GM19372 (cell line): ENCODE measurements at regions not wholly inside any gene's neighbourhood (a gene's known extent, or its start where the extent isn't known, plus 50 kb on each side); places are given as distances from the start of the nearest gene placed in this dataset.
"Not testable (repeated sequence)": the region's sequence is repeated elsewhere in the genome, so short reads cannot be mapped to it uniquely, and the experiment has no call there.

Experiments
- ATAC-seq: cut with Tn5 transposase; IDR thresholded peaks from one replicate; pipeline ENCODE4 v1.9.1; 2021; ENCODE audit warnings: mild to moderate bottlenecking, low read depth, moderate library complexity; ENCODE audit not compliant: unreplicated experiment

DNA sequence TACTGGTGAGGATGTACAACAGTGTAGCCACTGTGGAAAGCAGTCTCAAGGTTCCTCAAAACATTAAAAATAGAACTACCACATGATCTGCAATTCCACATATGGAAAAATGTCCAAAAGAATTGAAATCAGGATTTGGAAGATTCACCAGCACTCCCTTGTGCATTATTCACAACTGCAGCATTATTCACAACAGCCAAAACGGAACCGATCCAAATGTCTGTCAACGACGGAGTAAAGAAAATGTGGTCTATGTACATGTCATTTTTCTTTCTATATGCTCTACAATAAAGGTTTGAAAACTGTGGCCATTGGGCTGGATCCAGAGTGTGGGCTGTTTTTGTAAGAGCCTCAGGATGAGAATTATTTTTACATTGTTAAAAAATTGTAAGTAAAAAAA is 1206.1 kb upstream of the CELF2 start:
- no peak for ATAC-seq

DNA sequence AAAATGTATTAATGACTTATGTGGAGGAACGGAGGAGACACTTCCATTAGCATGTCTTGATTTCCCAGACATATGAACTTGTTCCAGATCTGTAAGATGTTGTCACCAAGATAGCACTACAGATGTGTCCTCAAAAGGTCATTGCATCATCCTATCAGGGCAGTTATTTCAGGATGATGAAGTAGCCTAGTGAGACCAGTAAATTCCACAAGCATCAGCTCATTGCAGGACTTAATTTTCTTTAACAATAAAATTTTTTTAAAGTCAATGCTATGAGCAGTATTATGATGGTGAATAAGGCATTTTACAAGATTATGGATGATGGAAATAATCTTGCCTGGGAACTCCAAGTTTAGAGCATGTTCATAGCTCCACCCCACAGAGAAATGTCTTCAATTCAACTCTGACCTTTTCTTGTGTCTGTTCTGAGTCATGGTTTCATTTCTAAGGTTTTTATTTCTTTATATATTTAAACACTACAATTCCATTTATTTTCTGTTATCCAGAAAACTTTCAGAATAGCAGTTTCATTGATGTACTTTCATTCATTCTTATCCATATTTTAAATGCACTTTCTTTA is 1203.3 kb upstream of the CELF2 start:
- no peak for ATAC-seq

DNA sequence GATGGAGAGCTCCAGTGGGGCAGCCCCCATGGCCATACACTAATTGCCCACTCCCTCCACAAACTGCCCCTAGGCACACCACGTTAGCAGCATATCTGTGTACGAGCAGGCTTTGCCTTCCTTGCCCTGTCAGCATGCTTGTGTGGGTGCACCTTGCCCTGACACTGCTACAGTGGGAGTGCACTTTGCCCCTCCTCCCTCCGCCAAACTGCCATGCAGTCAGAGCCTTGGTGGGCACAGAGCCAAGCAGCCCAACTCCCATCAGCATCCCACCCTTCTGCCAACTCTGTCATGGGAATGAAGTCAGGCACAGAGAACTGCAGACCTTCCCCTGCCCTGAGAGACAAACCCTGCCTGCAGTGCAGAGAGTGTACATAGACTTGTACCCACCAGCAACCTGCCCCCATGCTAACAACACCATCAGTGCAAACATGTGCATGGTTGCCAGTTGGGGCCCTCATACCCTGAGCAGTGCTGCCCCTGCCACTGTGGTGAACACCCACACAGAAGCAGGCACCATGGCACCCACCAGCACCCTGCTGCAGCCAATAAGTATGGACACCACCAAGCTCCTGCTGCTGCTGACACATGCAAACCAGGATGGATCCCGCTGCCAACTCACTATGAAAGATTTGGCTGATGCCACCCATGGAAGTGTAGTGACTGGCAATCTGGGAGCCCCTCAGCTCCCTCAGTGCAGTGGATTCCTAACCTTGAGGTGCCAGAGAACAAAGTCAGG is 1197.7 kb upstream of the CELF2 start:
- no peak for ATAC-seq

DNA sequence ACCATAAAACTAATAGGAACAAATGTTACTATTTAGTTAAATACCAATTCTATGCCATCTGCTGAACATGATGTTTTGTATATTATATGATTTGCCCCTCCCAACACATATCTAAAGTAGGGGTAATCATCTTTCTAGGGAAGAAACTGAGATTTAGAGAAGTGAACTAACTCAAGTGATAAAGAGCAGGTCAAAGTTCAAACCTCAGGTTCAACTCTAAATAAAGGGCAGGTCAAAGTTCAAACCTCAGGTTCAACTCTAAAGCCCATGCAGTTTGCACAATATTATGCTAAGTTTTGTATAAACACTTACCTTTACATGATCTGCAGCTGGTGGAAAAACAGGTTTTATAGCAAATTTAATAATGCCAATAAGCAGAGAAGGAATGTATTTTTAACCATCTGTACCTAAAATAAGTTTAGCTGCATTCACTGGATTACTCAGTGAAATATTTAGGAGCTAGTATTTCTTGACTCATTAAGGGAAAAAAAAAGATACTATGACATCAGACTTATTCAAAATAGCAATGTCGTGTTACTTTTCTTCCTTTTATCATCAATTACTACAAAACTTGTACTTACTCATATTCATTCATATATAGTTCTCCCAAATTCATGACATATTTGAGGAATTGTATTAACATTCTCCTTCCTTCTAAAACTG is 1194.3 kb upstream of the CELF2 start:
- ATAC-seq: no peak

DNA sequence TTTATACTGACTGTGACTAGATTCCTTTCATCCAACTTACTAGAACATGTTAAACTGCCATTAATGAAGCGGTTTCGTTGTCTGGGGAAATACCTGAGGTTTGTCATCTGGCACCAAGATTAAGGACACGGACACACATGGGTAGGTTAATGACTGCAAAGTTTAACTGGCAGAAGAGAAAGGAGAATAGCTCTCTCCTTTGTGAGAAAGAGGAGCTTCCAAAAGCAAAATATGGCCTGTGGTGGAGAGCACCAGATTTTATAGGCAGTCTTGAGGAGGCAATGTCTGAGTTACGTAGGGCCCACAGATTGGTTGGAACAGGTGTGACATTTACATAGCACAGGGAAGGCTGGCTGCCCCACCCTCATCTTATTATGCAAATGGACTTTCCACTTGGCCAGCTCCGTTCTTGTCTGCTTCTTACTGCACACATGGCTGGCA is 1193.0 kb upstream of the CELF2 start:
- no peak for ATAC-seq

DNA sequence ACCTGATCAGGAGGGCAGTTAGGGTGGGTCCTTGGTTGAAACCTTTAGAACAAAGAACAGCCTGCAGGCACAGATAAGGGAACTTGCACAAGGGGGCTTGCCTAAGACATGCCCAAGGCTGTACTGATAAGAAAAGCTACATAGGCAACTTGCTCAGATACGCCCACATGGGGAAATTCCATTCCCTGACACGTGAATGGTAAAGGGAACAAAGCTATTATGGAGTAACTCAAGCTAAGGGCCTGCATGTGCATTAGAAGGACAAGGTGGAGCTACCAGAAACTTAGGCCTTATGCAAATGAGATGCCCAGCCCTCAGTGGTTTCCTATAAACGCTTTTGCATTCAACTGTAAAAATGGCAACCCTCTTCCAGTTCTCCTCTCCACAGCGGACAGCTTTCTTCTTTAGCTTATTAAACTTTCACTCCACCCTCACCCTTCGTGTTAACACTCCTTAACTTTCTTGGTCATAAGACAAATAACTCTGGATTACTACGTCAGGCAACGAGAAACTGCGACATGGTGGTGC is 1192.1 kb upstream of the CELF2 start:
- ATAC-seq: no peak

DNA sequence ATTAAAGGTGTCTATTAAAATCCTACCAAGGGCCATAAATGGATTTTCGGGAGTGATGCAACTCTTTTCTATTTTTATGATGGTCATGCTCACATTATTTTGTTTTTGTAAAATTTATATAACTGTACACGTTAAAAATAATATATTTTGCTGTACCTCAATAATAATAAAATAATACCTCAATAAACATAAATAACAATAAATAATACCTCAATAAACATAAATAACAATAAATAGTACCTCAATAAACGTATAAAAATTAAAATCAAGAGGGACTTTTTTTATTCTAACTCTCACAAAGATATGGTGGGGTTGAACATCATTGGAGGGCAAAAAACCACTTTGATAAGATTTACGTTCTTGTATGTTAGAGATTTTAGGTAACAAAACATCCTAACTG is 1189.6 kb upstream of the CELF2 start:
- ATAC-seq: no peak

DNA sequence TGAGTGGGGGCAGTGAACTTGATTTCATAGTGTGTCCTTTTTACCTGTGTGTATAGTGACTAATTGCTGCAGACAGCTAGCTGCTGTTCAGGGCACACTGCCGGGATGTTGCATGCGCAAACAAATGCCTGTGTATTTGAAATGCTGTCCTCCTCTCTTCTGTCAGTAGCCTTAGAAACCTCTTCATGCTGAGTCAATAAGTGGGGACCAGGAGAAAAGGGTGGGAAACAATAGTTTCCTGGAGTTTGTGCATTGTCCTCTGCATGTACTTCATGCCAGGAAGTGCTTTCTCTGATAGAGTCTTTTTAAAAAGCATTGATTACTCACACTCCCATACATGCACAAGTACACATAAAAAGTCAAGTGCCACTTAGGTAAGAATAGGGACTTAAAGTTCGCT is 1183.7 kb upstream of the CELF2 start:
- ATAC-seq: no peak

DNA sequence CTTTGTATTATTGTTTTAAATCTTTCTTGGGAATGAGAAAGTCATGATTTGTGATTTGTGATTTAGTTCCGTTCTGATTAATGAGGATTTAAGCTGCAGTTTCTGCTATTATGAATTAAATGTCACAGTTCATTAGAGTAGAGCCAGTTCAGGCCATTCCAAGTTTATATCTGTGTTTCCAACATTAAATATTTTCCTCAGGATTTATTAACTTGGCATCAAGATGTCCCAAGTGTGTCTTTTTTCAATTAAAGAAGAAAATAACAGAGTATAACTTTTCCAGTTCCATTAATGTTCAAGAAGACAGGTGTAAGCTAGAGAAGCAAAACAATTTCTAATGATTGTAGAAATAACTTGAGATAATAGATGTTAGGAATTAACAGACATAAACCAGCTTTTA is 1183.2 kb upstream of the CELF2 start:
- ATAC-seq: no peak

DNA sequence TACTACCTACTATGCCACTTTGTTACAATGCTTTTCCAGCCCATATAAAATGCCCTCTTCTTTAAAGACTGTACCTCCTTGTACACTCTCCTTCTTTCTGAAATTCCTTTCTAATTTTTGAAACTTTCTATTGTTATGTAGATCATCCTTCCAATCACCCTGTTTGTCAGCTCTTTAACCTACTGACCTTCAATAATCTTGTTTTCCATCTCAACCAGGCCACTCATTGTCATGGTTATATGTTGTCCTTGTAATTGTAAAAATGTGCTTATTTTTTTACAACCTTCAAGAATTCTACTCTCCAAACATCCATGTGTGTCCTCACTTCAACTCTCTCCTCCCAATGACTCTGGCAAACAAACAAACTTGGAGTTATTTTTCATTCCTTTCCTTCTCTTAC is 1172.6 kb upstream of the CELF2 start:
- no peak for ATAC-seq

DNA sequence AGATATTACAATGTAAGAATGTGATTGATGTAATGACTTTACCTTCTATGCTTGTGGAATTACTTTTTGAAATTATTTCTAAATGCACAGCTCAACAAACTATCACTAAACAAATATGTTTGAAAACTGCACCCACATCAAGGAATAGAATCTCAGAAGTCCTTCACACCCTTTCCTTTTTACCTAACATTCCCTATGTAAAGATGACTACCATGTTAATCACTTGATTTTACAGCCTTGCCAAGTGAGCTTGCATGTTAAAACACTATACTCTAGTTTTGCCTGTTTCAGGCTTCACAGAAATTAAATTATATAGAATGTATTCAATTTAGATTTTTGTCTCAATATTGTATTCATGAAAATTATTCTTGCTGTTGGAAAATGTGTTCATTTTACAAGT is 1169.4 kb upstream of the CELF2 start:
- ATAC-seq: no peak

DNA sequence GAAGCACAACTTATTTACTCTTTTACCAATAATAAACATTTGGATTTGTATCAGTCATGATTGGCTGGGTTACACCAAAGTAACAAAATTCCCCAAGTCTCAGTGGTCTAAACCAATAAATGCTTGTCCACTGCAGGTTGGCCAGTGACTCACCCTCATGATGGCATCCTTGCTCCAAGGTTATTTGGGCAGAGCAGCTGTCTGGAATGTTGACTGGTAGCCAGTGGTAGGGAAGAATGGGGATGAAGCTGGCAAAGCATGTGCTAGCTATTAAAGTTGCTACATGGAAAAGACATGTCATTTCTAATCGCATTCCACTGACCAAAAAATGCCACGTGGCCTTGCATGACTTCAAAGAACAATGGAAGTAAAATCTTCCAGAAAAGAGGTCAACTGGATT is 1168.7 kb upstream of the CELF2 start:
- ATAC-seq: no peak

DNA sequence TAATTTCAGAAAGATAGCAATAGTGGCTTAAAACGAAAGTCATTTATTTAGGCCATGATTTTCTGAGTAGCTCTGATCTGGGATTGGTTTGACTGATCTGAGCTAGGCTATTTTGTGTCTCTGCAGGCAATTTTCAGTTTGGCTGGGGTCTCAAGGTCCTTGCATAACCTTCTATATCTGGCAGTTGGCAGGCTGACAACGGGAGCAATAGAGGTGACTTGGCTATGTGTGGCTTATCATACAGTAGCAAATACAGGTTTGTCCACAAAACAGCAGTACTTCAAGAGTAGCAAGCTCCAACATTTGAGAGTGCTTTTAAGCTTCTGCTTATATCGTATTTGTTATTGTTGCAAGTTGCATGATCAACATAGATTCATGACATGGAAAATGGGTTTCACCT is 1167.3 kb upstream of the CELF2 start:
- no peak for ATAC-seq

DNA sequence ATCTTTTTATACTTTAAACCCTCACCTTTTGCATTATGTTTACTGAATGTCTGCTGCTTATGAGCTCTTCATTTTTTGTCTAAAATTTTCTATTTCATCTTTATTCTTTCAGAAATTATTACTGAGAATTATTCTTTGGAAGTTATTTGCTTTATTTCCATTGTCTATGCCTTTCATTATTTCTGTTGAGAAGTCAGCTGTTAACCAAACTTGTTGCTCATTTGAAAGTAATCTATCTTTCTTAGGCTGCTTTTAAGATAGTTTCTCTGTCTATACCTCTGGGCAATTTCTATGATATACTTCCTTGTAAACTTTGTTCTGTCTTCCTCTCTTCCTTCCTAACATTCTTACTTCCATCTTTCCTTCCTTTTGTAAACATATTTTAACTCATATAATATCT is 1165.9 kb upstream of the CELF2 start:
- no peak for ATAC-seq

DNA sequence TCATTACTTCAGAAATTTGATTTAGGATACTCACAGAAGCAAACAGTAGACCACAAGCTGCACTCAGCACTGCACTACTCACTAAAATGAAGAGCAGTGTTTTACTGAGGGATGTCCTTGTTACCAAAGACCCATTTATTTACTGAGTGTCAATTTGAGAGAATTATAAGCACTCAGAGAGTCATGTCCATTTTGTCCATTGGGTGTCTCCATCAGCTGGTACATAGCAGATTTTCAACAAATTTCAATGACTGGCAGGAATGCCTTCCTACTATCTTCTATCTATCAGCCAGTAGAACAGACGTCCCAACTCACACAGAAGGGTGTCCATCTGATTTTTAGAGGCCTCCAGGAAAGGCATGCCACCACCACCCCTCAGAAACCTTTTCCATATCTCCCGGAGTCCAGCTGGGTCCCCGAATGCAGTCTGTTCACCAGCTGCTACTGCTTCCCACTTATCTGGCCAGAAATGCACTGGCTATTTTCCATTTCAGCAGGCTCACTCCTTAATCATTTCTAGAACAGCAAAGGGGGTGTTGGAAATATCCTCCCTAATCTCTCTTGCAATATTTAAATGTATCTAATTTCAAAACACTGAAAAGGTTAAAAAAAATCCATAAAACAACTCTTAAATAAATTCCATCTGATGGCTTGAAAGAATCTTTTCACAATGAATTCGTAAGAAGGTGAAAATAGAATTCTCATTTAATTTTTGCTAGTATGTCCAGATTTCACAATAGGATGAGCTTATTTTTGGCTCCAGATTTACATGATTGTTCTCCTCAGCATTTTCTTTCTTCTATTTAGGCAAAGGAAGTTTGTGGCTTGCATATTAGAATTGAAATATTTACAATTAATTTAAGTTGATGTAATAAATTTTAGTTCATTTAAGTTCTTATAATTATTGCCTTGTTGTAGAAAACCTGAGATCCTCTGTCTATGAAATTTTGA is 1164.0 kb upstream of the CELF2 start:
- no peak for ATAC-seq

DNA sequence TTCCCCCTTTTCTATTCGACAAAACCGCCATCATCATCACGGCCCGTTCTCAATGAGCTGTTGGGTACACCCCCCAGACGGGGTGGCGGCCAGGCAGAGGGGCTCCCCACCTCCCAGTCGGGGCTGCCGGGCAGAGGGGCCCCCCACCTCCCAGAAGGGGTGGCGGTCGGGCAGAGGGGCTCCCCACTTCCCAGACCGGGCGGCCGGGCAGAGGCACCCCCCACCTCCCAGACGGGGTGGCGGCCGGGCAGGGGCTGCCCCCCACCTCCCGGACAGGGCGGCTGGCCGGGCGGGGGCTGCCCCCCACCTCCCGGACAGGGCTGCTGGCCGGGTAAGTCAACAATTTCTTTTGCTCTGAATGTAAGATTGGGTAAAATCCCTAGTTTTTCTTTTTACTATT is 1162.2 kb upstream of the CELF2 start:
- not testable (repeated sequence) for ATAC-seq

DNA sequence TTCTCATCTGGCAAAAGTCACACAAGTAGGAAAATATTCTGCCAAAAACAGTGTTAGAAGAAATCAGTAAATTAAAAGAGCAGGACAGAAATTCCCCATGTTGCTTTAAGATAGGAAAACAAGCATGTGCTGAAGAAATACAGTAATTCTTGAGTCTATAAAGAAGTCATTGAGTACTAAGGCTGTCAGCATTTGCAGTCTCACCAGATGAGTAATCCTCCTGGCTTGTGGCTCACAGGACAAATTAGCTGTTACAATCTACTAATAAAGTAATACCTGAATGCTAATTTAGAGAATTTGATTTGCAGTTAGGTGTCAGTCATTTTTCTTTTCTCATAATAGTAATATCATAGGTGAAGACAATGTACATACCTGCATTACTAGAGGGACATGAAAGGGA is 1158.9 kb upstream of the CELF2 start:
- no peak for ATAC-seq

DNA sequence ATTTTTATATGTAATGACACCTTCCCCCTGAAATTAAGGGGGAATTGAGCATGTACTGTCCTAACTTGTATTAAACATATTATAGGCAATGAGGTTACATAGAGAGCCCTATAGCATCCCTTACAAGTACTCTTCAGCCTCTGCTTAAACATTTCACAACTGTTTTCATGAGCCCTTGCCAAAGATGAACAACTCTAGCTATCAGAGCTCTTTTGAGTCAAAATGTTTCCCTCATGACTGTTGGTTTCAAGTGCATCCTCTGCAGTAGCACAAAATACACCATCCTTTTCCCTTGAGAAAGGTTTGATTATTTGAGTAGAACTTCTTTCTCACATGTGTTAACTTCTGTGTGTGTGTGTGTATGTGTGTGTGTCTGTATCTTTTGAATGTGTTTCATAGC is 1157.6 kb upstream of the CELF2 start:
- no peak for ATAC-seq

DNA sequence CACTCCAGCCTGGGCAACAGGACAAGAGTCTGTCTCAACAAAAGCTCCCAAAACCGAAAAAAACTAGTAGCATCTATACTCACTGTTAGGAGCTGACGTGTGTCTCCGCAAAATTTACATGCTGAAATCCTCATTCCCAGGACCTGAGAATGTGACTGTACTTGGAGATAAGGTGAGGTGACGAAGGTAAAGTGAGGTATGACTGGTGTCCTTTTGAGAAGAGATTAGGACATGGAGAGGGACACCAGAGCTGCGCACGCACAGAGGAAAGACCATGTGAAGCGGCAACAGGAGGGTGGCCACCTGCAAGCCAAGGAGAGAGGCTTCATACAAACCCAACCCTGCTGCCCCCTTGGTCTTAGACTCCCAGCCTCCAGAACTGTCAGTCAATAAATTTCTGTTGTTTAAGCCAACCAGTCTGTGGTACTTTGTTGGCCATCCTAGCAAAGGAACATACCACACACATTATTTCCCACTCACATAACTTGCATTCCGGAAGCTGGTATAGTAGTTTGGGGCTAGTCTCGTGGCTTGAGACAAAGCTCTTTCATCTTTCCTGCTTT is 1154.0 kb upstream of the CELF2 start:
- ATAC-seq: no peak

DNA sequence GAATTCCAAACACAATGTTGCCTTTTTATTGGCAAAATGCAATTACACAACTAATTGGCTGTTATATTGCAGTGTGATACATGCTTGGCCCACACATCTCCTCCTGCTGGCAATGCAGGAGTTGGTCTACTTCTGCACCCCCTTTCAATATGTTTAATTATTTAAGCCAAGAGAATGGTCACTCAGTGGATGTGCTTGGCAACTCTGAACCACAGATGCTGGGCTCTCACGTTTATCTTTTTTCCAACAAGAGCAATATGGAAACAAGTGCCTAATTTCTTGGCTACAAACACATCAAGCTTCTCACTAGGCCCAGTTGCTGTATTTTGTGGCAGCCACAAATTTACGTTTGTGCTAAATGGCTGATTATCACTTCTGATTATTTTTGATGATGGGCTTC is 1149.2 kb upstream of the CELF2 start:
- no peak for ATAC-seq
